Head of caudate nucleus (tissue), 42 donors: ENCODE measurements at regions not wholly inside any gene's neighbourhood (a gene's known extent, or its start where the extent isn't known, plus 50 kb on each side); places are given as distances from the start of the nearest gene placed in this dataset.
"Not testable (repeated sequence)": the region's sequence is repeated elsewhere in the genome, so short reads cannot be mapped to it uniquely, and the experiment has no call there.

Source experiments
- DNase-seq, 42 donors: peaks; one replicate each; pipeline versions ENCODE4 v3.0.0 to v3.0.0-alpha.2; 2020 to 2021; ENCODE audit warnings: mixed read lengths in 7 of 42
- intact Hi-C: fragments of 100-400 bp; cut with DNase I; formaldehyde crosslinking; loops from one replicate; pipeline ENCODE4 v1.15.0; 2022

DNA sequence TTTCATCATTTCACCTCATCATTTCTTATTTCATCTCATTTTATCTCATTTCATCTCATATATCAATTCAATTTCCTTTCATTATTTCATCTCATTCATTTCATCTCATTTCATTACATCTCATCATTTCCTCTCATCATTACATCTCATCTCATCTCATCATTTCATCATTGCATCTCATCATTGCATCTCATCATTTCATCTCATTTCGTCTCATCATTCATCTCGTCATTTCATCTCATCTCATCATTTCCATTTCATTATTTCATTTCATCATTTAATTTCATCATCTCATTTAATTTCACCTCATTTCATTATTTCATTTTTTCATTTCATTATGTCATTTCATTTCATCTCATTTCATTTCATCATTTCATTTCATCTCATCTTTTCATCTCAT is 168.5 kb upstream of the FAM72C start:
- DNase-seq, intact Hi-C loops: not testable (repeated sequence)

DNA sequence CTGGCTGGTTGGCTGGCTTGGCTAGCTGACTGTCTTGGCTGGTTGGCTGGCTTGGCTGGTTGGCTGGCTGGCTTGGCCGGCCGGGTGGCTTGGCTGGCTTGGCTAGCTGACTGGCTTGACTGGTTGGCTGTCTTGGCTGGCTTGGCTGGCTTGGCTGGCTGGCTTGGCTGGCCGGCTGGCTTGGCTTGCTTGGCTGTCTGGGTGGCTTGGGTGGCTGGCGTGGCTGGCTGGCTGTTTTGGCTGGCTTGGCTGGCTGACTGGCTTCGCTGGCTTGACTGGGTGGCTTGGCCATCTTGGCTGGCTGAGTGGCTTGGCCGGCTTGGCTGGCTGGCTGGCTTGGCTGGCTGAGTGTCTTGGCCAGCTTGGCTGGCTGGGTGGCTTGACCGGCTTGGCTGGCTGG is 133.2 kb upstream of the FAM72C start:
- peak in 18 of 42 donors; percentile 0 to 27 (median 3) for DNase-seq
- intact Hi-C loops = not testable (repeated sequence)

DNA sequence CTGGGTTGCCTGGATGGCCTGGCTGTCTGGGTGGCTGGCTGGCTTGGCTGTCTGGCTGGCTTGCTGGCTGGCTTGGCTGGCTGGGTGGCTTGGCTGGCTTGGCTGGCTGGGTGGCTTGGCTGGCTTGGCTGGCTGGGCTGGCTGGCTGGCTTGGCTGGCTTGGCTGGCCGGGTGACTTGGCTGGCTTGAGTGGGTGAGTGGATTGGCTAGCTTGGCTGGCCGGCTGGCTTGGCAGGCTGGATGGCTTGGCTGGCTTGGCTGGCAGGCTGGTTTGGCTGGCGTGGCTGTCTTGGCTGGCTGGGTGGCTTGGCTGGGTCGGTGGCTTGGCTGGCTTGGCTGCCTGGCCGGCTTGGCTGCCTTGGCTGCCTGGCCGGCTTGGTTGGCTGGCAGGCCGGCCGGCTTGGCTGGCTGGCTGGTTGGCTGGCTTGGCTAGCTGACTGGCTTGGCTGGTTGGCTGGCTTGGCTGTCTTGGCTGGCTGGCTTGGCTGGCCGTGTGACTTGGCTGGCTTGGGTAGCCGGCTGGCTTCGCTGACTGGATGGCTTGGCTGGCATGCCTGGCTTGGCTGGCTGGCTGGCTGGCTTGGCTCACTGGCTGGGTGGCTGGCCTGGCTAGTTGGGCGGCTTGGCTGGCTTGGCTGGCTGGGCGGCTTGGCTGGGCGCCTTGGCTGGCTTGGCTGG is 132.4 kb upstream of the FAM72C start:
- intact Hi-C loops = not testable (repeated sequence)
- DNase-seq = peak; percentile 9 to 85 (median 55)

DNA sequence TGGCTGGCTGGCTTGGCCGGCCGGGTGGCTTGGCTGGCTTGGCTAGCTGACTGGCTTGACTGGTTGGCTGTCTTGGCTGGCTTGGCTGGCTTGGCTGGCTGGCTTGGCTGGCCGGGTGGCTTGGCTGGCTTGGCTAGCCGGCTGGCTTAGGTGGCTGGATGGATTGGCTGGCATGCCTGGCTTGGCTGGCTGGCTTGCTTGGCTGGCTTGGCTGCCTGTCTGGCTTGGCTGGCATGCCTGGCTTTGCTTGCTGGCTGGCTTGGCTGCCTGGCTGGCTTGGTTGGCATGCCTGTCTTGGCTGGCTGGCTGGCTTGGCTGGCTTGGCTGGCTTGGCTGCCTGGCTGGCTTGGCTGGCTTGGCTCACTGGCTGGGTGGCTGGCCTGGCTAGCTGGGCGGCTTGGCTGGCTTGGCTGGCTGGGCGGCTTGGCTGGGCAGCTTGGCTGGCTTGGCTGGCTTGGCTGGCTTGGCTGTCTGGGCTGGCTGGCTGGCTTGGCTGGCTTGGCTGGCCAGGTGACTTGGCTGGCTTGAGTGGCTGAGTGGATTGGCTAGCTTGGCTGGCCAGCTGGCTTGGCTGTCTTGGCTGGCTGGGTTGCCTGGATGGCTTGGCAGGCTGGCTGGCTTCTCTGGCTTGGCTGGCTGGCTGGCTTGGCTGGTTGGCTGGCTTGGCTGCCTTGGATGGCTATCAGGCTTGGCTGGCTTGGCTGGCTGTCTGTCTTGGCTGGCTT is 131.5 kb upstream of the FAM72C start:
- DNase-seq = peak; percentile 18 to 86 (median 58)
- intact Hi-C loops = not testable (repeated sequence)

DNA sequence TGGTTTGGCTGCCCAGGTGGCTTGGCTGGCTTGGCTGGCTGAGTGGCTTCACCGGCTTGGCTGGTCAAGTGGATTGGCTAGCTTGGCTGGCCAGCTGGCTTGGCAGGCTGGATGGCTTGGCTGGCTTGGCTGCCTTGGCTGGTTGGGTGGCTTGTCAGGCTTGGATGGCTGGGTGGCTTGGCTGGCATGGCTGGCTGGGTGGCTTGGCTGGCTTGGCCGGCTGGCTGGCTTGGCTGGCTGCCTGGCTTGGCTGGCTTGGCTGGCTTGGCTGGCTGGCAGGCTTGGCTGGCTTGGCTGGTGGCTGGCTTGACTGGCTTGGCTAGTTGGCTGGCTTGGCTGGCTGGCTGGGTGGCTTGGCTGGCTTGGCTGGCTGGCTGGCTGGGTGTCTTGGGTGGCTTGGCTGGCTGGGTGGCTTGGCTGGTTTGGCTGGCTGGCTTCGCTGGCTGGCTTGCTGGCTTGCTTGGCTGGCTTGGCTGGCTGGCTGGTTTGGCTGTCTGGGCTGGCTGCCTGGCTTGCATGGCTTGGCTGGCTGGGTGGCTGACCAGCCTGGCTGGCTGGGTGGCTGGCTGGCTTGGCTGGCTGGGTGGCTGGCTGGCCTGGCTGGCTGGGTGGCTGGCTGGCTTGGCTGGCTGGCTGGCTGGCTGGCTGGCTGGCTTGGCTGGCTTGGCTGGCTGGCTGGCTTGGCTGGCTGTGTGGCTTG is 130.4 kb upstream of the FAM72C start:
- intact Hi-C loops = not testable (repeated sequence)
- peak in 41 of 42 donors; percentile 0 to 46 (median 10) for DNase-seq

DNA sequence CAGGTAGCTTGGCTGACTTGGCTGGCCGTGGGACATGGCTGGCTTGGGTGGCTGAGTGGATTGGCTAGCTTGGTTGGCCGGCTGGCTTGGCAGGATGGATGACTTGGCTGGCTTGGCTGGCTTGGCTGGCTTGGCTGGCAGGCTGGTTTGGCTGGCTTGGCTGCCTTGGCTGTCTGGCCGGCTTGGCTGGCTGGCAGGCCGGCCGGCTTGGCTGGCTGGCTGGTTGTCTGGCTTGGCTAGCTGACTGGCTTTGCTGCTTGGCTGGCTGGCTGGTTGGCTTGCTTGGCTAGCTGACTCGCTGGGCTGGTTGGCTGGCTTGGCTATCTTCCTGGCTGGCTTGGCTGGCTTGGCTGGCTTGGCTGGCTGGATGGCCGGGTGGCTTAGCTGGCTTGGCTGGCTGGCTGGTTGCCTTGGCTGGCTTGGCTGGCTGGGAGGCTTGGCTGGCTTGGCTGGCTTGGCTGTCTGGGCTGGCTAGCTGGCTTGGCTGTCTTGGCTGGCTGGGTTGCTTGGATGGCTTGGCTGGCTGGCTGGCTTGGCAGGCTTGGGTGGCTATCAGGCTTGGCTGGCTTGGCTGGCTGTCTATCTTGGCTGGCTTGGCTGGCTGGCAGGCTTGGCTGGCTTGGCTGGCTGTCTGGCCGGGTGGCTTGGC is 129.7 kb upstream of the FAM72C start:
- intact Hi-C loops = no loop called here
- peak in 41 of 42 donors; percentile 1 to 49 (median 10) for DNase-seq

DNA sequence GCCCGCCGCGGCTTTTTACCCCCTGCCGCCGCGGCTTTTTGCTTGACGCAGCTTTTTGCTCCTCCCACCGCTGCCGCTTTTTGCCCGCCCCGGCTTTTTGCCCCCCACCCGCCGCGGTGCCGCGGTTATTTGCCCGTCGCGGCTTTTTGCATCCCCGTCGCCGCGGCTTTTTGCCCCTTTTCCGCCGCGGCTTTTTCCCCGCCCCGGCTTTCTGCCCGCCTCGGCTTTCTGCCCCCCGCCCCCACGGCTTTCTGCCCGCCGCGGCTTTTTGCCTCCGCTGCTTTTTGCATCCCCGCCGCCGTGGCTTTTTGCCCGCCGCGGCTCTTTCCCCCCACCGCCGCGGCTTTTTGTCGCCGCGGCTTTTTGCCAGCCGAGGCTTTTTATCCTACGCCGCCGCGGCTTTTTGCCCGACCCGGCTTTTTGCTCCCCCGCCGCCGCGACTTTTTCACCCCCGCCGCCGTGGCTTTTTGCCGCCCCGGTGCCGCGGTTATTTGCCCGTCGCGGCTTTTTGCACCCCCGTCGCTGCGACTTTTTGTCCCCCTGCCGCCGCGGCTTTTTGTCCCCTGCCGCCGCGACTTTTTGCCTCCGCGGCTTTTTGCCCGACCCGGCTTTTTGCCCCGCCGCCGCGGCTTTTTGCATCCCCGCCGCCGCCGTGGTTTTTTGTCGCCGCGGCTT is 105.5 kb upstream of the FAM72C start:
- peak in 32 of 42 donors; percentile 4 to 72 (median 32) for DNase-seq
- intact Hi-C loops = not testable (repeated sequence)

DNA sequence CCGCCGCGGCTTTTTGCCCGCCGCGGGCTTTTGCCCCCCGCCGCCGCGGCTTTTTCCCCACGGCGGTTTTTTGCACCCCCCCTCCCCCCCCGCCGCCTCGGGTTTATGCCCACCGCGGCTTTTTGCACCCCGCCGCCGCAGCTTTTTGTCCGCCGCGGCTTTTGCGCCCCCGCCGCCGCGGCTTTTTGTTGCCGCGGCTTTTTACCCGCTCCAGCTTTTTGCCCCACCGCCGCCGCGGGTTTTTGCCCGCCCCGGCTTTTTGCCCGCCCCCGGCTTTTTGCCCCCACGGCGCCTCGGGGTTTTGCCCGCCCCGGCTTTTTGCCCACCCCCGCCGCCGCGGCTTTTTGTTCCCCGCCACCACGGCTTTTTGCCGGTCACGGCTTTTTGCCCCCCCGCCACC is 104.9 kb upstream of the FAM72C start:
- intact Hi-C loops = not testable (repeated sequence)
- DNase-seq = peak in 25 of 42 donors; percentile 2 to 45 (median 14)

DNA sequence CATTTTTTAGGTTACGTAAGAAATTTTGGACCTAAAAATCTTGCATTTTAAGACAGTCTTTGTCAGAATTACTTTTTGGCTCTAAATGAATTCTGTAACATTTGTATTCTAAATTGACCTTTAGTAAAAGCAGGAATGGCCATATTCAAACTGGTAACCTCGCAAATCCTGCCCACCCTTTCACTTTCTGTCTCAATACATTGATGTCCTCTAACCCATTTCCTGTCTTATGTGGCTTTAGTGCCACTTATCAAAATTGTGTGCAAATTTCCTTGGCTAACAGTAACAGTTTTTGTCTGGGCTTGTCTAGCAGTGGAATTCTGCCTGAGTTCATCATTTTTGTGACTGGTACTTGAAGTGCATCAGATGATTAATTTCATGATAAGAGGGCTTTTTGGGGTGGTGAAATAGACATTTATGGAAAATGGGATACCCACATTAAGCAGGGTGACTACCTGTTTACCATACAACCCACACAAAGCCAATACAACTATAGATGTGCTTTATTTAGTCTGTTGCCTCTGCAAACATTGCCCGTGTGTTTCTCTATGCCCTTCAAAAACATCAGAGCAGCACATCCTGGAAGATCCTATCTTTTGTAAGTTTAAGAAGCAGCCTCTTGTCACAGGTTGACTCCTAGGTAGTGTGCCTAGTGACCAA is 98.7 kb upstream of the FAM72C start:
- intact Hi-C loops, DNase-seq: not testable (repeated sequence)

DNA sequence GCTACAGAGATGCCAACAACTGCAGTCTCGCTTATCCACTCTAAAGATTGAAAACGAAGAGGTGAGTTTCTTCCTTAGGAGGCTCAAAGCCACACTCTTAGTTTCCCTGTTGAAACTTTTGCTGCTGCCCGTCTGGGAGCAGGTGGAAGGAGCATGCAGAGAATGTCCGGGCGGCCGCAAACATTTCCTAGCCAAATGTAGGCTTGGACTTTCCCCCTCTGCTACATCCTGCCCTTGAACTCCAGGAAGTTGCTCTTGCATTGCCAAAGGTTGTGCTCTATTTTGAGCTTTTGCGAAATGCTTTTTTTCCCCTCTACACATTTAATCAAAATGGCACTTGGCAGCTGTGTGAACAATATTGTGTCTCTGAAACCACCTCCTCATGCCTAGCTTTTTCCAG is 95.3 kb upstream of the FAM72C start:
- intact Hi-C loops, DNase-seq: not testable (repeated sequence)

DNA sequence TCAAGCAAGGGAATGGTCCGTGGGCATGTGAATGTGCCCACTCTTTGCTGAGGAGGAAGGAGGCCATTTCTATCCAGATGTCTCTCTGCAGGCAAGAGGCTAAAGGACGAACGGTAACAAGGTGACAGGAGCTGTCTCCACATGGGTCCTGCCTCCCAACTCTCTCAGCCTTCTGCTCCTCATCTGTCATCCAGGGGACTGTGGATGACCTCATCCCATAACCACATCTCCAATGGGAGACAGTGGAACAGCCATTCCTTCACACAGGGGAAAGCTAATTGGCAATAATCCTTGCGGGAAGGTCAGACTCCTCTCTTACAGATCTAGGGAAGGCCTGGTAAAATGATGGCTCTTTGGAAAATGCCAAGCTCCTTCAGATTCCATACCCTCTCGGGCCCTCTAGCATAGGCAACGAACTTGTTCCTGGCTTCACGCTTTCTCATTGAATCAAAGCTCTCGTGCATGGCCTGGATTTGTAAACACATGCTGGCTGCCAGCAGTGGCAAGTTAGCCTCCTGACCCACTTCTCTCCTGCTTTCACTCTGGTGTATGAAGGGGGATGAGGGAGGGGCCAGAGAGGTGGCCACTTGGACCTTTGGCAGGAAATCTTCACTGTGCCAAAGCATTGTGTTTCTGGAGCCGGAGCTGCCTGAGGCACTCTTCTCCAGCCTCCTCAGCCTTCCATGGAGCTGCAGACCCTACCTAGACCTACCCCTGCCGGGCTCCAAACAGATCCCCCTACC is 94.5 kb upstream of the FAM72C start:
- peak in 1 of 42 donors; percentile 6 for DNase-seq
- intact Hi-C loops = not testable (repeated sequence)

DNA sequence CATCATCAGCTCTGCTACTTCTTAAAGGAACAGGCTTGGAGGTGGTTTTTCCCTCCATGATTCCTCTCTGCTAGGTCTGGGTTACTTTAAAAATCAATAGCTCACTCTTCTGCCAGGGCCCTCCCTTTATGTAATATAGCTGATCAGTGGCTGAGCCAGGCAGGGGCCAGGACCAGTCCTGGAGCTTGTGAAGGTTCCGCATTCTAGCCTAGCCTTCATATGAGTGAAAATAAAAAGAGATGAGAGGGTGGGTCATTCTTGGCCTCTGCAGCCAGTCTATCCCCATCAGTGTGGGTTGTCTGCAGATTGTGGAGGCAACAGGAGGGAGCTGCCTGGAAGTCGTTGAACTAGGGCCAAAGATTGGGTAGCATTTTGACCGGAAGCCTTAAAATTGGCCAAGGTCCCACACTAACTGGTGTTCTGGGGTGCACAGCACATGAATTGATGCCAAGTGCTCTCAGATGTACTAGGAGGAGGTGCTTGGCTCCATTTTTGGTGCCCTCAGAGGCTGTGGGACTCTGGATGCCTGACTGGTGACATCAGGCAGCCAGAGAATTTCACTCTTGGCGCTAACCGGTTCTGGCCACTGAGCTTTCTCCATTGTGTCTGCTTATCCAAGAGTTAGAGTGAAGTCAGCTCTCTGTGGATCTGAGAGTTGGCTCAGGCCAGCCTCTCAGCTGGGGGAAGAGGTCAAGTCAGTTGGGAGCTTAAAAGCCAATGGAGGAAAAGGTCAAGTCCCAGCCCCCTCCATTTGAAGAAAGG is 93.7 kb upstream of the FAM72C start:
- DNase-seq, intact Hi-C loops: not testable (repeated sequence)

DNA sequence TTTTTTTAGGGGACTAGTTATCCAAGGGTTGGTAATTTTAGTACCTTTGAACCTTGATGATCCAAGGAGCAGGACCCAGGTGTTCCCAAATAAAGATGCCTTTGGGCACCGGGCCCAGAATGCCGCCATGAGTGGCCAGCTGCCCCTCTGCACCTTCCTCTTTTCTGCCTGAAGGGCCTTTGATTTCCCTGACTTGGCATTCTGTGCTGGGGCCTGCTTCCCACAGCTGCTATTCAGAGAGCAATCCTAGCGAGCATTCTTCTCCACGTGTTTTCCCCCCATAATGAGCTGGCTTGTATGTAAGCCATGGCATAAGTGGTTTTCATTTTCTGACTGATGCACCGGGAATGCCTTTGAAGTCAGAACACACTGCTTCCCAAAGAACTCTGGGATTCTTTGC is 77.6 kb upstream of the FAM72C start:
- intact Hi-C loops = not testable (repeated sequence)

DNA sequence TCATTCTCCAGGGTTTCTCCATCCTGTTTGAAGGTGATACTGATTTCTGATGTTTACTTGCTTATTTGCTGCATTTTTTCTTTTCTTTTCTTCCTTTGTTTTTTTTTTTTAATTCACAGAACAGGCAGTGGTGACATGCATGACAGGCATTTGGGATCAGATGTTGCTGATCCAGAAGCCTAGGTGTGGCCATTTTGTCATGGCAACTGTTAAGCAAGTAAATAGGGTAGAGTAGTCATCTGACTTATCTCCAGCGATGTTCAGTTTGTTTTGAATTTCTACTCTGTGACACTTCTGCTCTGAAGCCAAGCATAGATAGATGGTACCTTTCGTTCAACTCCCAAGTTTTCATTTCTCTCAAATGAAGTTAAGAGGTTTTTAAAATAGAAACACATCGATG is 74.9 kb upstream of the FAM72C start:
- intact Hi-C loops, DNase-seq: not testable (repeated sequence)

More for the DNA sequence above, 77.6 kb upstream of the FAM72C start:
- not testable (repeated sequence) for DNase-seq

DNA sequence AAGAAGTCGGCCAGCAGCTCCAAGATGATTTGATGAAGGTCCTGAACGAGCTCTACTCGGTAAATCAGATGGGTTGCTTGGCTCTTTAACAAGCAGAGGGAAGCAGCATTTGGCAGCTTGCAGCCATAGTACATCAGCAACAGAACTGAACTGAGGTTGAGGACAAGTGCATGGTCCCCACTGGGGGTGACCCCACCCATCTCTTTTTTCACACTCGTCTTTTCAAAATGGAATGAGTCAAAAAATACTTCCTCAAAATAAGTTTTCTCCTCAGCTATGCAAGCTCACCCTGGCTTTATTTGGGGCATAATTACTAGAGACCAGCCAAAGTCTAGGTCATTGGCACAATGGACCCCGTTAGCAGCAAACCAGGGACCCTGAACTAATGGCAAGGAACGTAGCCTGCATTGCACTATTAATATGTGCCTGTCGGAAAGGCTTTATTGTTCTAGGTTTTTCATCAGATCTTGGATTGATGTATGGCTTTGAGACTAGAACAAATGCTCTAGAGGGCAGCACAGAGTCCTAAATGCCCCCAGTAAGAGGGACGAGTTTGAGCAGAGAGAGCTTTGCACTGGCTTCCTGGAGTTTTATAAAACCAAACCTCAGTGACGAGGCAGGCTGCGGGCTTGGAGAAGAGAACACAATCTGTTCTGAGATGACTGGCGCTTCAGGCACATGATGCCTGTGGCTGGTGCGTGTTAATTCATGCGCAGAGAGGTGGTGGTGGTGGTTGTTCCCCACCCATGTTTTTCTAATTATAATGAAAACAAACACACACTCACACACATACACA is 74.2 kb upstream of the FAM72C start:
- peak in 12 of 42 donors; percentile 4 to 43 (median 12) for DNase-seq
- intact Hi-C loops = not testable (repeated sequence)

DNA sequence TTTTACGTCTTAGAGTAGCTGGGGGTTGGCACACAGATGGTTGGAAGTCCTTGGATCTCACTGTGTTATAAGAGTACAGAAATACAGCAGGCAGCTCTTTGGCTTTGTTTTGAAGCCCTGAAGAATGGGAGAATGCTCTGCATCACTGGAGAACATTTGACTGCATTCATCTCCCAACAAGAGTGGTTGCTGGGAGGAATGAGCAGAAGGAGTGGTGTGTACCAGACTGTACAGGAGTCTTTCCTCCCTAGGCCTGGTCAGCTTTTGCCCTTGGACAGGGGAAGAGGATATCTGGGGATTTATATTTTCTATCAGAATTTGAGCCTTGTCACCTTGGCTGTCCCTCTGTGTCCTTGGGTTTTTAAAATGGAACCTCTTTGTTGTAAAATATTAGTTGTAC is 70.5 kb upstream of the FAM72C start:
- intact Hi-C loops, DNase-seq: not testable (repeated sequence)
